GM19043 (cell line): ENCODE measurements at regions not wholly inside any gene's neighbourhood (a gene's known extent, or its start where the extent isn't known, plus 50 kb on each side); places are given as distances from the start of the nearest gene placed in this dataset.
A peak's percentile ranks its signal among the peaks of the same experiment; 100 is the strongest.

Source experiments
- ATAC-seq: cut with Tn5 transposase; IDR thresholded peaks from one replicate; pipeline ENCODE4 v1.9.1; 2021; ENCODE audit warnings: low read depth; ENCODE audit not compliant: unreplicated experiment

DNA sequence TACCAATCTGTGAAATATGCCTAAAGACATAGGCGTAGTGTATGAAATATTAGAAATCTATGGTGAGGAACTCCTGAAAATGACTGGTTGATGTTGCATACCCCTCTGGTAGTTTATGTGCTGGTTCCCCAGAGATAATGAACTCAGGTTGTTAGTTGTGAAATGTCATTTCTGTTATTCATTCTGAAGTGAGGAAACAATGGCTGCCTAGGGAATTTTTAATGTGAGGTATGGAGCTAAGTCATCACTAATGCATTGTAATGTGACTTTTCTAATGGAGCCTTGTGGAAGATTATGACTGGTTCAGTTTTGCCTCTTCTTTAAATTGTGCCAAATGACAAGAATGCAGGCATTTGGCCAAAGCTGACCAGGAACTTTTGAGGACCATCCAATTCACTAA, 61.6 kb upstream of the RAB27B start:
- ATAC-seq, result no peak

DNA sequence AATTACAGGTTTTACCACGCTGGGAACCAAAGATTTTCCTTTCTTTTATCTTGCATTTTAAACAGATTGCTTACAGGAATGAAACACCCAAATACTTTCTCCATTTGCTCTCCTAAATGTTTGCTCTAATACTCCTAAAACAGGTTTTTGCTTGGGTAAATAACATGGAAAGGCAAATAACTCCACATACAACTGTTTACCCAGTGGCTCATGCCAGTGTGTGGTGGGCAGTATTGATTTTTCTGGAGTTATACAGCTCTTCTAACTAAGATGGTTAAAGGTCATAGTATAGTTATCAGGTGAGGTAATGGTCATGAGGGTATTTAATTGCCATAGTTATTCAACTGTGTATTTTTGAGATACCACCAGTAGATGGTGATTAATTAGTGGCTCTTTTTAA, 61.2 kb upstream of the RAB27B start:
- no peak for ATAC-seq

DNA sequence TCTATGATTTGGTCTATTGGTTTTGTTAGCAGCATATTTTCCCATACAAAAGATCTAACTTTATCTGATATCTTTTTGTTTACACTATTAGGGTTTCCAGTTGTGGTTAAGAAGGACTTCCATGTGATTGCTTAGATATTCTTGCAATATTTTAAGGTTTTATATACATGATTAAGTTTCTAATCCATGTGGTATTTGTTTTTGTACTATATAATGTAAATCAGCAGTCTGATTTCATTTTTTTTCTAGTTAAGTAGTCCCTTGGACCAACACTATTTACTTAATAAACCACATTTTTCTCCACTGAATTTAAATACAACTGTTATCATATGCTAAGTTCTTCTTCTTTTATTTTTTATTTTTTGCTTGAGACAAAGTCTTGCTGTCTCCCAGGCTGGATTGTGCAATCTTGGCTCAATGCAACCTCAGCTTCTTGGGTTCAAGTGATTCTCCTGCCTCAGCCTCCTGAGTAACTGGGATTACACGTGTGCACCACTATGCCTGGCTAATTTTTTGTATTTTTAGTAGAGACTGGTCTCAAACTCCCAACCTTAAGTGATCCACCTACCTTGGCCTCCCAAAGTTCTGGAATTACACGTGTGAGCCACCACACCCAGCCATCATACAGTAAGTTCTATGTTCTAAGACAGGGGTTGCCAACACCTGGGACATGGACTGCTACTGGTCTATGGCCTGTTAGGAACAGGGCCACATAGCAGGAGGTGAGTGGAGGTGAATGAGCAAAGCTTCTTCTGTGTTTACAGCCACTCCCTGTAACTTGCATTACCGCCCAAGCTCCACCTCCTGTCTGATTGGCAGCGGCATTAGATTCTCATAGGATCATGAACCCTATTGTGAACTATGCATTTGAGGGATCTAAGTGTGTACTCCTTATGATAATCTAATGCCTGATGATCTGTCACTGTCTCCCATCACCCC, 58.5 kb upstream of the RAB27B start:
- ATAC-seq, result no peak

- ATAC-seq, result no peak
Measured at GRCh38 chr18:54772056-54772455, 56.2 kb upstream of the RAB27B start.

DNA sequence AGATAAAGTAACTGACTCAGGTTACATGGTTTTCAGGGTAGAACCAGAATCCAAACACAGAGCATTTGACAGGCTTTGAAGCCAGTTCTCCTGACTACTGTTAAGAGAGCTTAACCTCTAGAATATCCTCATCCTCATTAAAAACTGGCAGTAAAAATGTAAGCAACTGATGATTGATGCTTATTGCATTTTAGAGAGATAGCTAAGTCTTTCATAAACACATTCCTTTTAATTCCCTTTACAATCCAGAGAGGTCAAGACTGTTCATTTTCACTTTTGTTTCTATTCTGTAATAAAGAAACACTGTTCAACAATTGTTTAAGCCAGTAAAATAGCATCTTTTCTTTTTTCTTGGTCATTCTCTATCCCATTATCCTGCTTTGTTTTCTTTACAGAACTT, 53.9 kb upstream of the RAB27B start:
- ATAC-seq, result no peak

DNA sequence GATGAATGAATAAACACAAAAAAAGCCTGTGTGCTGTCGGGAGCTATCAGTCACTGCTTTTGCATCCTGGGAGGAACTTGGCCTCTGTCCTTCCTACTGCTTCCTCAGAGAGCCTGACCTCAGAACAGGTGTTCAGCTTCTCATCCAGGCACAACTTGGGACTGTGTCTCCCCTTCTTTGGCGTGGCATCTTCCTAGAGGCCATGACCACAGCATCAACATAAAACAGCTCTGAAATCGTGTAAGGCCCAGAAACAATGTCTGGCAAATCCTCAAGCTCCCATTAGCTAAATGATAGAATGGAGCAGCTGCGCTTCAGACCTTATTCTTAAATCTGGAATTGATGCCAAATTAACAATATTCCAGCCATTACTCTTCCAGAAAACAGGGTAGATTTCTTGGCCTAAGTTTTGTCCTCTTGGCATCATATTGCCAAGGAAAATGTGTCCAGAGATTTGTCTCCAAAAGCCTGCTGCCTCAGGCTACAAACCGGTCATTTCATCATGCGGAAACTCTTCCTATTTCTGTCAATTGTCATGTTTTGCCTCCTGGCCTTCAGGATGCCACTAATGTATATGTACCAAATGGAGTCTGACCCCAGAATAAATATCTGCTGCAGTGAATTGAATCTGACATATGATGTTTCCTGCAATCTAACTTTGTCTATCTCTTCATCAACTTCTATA, 53.2 kb upstream of the RAB27B start:
- no peak for ATAC-seq

DNA sequence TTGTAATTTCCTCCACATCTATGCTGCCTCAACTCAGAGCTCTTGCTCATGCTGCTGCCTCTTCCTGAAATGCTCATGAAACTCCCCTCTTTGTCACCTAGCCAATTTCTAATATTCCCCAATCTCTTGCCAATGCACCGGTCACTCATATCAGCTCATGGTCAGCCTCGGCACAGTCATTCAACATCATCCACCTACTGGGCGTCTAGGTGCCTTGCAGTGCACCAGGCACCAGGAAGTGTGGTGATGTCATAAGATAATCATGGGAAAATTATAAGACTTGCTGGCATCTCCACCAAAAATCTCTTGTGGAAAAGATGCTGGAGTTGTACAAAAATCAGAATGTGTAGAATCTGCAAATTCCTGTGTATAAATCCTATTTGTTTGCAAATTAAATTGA, 52.6 kb upstream of the RAB27B start:
- ATAC-seq, result no peak

- ATAC-seq, result peak; percentile 46
Measured at GRCh38 chr18:54776282-54776977, 51.8 kb upstream of the RAB27B start.

- ATAC-seq, result peak; percentile 62
Measured at GRCh38 chr18:54777118-54777791, 51.0 kb upstream of the RAB27B start.

GRCh38 chr18:54777989-54778388, 50.3 kb upstream of the RAB27B start:
- ATAC-seq, result no peak
